Activated CD4-positive, alpha-beta T cell treated with anti-CD3 and anti-CD28 coated beads, Interleukin-2, amount 10 ng/mL, durations not matched to agents 7 days and 5 days (primary cell): ENCODE measurements at regions not wholly inside any gene's neighbourhood (a gene's known extent, or its start where the extent isn't known, plus 50 kb on each side); places are given as distances from the start of the nearest gene placed in this dataset.
"Not testable (repeated sequence)": the region's sequence is repeated elsewhere in the genome, so short reads cannot be mapped to it uniquely, and the experiment has no call there.

ENCODE experiments used
- CTCF ChIA-PET: fragments of 350-600 bp; sonication (Branson Sonifier 250); formaldehyde crosslinking; loops from one replicate; lab custom pipeline; 2021; ENCODE audit warnings: antibody characterized with exemption; lab: Charles Lee
- POLR2A ChIA-PET: fragments of 350-600 bp; sonication (Branson Sonifier 250); formaldehyde crosslinking; loops from one replicate; lab custom pipeline; 2021; ENCODE audit warnings: antibody characterized with exemption; lab: Charles Lee
- DNase-seq: peaks from one replicate; pipeline ENCODE4 v3.0.0-alpha.2; 2020
- H3K27ac Mint-ChIP-seq: one replicate; pipeline ENCODE4 v1.8.0; 2021; ENCODE audit warnings: mild to moderate bottlenecking, moderate library complexity, mixed read lengths
- H3K27me3 Mint-ChIP-seq: one replicate; pipeline ENCODE4 v1.8.0; 2021; ENCODE audit warnings: mixed read lengths
- H3K36me3 Mint-ChIP-seq: one replicate; pipeline ENCODE4 v1.8.0; 2021; ENCODE audit warnings: low read depth, mixed read lengths
- H3K4me1 Mint-ChIP-seq: one replicate; pipeline ENCODE4 v1.8.0; 2021; ENCODE audit warnings: mixed read lengths
- H3K4me3 Mint-ChIP-seq: one replicate; pipeline ENCODE4 v1.8.0; 2021; ENCODE audit warnings: mild to moderate bottlenecking, moderate library complexity, mixed read lengths
- H3K9me3 Mint-ChIP-seq: one replicate; pipeline ENCODE4 v1.8.0; 2021; ENCODE audit warnings: mixed read lengths

- H3K9me3 Mint-ChIP-seq = peaks cover 2% of the 10 kb centered on the region
- no peaks in the 10 kb centered on the region for H3K36me3 Mint-ChIP-seq
- H3K27me3 Mint-ChIP-seq = no peaks in the 10 kb centered on the region
- CTCF ChIA-PET = no interaction called here
- no peaks in the 10 kb centered on the region for H3K4me1 Mint-ChIP-seq
- no peak for DNase-seq
- POLR2A ChIA-PET = interaction anchor here (0.6 kb wide), 1 partner anchor 282 kb away, joined by 3 read pairs; no protein-coding TSS in a partner anchor
- no peak overlapping the region for H3K4me3 Mint-ChIP-seq
- no peak overlapping the region for H3K27ac Mint-ChIP-seq
Observed at GRCh38 chr14:43307836-43308235, 1199.2 kb downstream of the FSCB start.

GRCh38 chr14:43306053-43306452 is 1201.0 kb downstream of the FSCB start:
- Mint-ChIP-seq H3K27me3 (no peaks in the 10 kb centered on the region), H3K4me3 (no peak overlapping the region), H3K9me3 (peaks cover under 1% of the 10 kb centered on the region), H3K4me1 (no peaks in the 10 kb centered on the region), H3K27ac (no peak overlapping the region), H3K36me3 (no peaks in the 10 kb centered on the region)
- DNase-seq = no peak
- ChIA-PET CTCF (no interaction called here), POLR2A (no interaction called here)

- ChIA-PET CTCF (no interaction called here), POLR2A (no interaction called here)
- H3K27me3 Mint-ChIP-seq = no peaks in the 10 kb centered on the region
- H3K36me3 Mint-ChIP-seq = no peaks in the 10 kb centered on the region
- H3K4me1 Mint-ChIP-seq = no peaks in the 10 kb centered on the region
- H3K27ac Mint-ChIP-seq = no peak overlapping the region
- H3K9me3 Mint-ChIP-seq = peaks cover 3% of the 10 kb centered on the region
- no peak overlapping the region for H3K4me3 Mint-ChIP-seq
- DNase-seq = no peak
Observed at GRCh38 chr14:43297794-43298193, 1209.3 kb downstream of the FSCB start.

- H3K4me3 Mint-ChIP-seq, H3K27ac Mint-ChIP-seq, H3K9me3 Mint-ChIP-seq, CTCF ChIA-PET, H3K4me1 Mint-ChIP-seq, POLR2A ChIA-PET, H3K36me3 Mint-ChIP-seq, H3K27me3 Mint-ChIP-seq, DNase-seq: not testable (repeated sequence)
Observed at GRCh38 chr14:43296061-43296460, 1211.0 kb downstream of the FSCB start.

GRCh38 chr14:43285575-43285974 is 1221.5 kb downstream of the FSCB start:
- CTCF ChIA-PET = no interaction called here
- Mint-ChIP-seq H3K36me3 (no peaks in the 10 kb centered on the region), H3K4me3 (no peak overlapping the region), H3K27me3 (no peaks in the 10 kb centered on the region), H3K27ac (no peak overlapping the region), H3K9me3 (peaks cover 8% of the 10 kb centered on the region), H3K4me1 (no peaks in the 10 kb centered on the region)
- POLR2A ChIA-PET = no interaction called here
- no peak for DNase-seq

- H3K9me3 Mint-ChIP-seq = peaks cover 15% of the 10 kb centered on the region
Observed at GRCh38 chr14:43260056-43260455, 1247.0 kb downstream of the FSCB start.

GRCh38 chr14:43258396-43258795 is 1248.7 kb downstream of the FSCB start:
- Mint-ChIP-seq H3K27me3 (no peaks in the 10 kb centered on the region), H3K9me3 (peaks cover 12% of the 10 kb centered on the region), H3K36me3 (no peaks in the 10 kb centered on the region), H3K4me3 (no peak overlapping the region), H3K27ac (no peak overlapping the region), H3K4me1 (no peaks in the 10 kb centered on the region)
- POLR2A ChIA-PET = no interaction called here
- DNase-seq = no peak
- CTCF ChIA-PET = no interaction called here

More at GRCh38 chr14:43260056-43260455, 1247.0 kb downstream of the FSCB start:
- H3K4me3 Mint-ChIP-seq = no peak overlapping the region
- H3K27me3 Mint-ChIP-seq = no peaks in the 10 kb centered on the region
- ChIA-PET POLR2A (no interaction called here), CTCF (no interaction called here)
- H3K36me3 Mint-ChIP-seq = no peaks in the 10 kb centered on the region
- no peaks in the 10 kb centered on the region for H3K4me1 Mint-ChIP-seq
- no peak overlapping the region for H3K27ac Mint-ChIP-seq
- DNase-seq = no peak

GRCh38 chr14:43256996-43257395 is 1250.1 kb downstream of the FSCB start:
- H3K27me3 Mint-ChIP-seq, H3K4me3 Mint-ChIP-seq, POLR2A ChIA-PET, H3K36me3 Mint-ChIP-seq, H3K27ac Mint-ChIP-seq, CTCF ChIA-PET, H3K4me1 Mint-ChIP-seq, DNase-seq: not testable (repeated sequence)
- peaks cover 12% of the 10 kb centered on the region for H3K9me3 Mint-ChIP-seq

- Mint-ChIP-seq H3K9me3 (no peaks in the 10 kb centered on the region), H3K27ac (no peak overlapping the region), H3K4me3 (no peak overlapping the region), H3K27me3 (no peaks in the 10 kb centered on the region), H3K36me3 (no peaks in the 10 kb centered on the region), H3K4me1 (no peaks in the 10 kb centered on the region)
- DNase-seq = no peak
- POLR2A ChIA-PET = no interaction called here
- CTCF ChIA-PET = no interaction called here
Observed at GRCh38 chr14:43252866-43253265, 1254.2 kb downstream of the FSCB start.

GRCh38 chr14:43249591-43249990 is 1257.5 kb downstream of the FSCB start:
- Mint-ChIP-seq H3K4me1 (no peaks in the 10 kb centered on the region), H3K27me3 (no peaks in the 10 kb centered on the region), H3K9me3 (peaks cover 9% of the 10 kb centered on the region), H3K4me3 (no peak overlapping the region), H3K27ac (no peak overlapping the region), H3K36me3 (no peaks in the 10 kb centered on the region)
- ChIA-PET POLR2A (no interaction called here), CTCF (no interaction called here)
- DNase-seq = no peak

- POLR2A ChIA-PET = no interaction called here
- Mint-ChIP-seq H3K27me3 (no peaks in the 10 kb centered on the region), H3K36me3 (no peaks in the 10 kb centered on the region), H3K4me1 (no peaks in the 10 kb centered on the region), H3K4me3 (no peak overlapping the region), H3K9me3 (peaks cover 9% of the 10 kb centered on the region), H3K27ac (no peak overlapping the region)
- CTCF ChIA-PET = no interaction called here
- no peak for DNase-seq
Observed at GRCh38 chr14:43249116-43249515, 1258.0 kb downstream of the FSCB start.

- no peak overlapping the region for H3K4me3 Mint-ChIP-seq
- no peaks in the 10 kb centered on the region for H3K4me1 Mint-ChIP-seq
- POLR2A ChIA-PET = no interaction called here
- H3K27ac Mint-ChIP-seq = no peak overlapping the region
- no peak for DNase-seq
- no peaks in the 10 kb centered on the region for H3K27me3 Mint-ChIP-seq
- no peaks in the 10 kb centered on the region for H3K36me3 Mint-ChIP-seq
- peaks cover 9% of the 10 kb centered on the region for H3K9me3 Mint-ChIP-seq
- CTCF ChIA-PET = no interaction called here
Observed at GRCh38 chr14:43247877-43248276, 1259.2 kb downstream of the FSCB start.

- ChIA-PET POLR2A (no interaction called here), CTCF (no interaction called here)
- no peak for DNase-seq
- H3K9me3 Mint-ChIP-seq = peaks cover 11% of the 10 kb centered on the region
- H3K4me3 Mint-ChIP-seq = no peak overlapping the region
- no peak overlapping the region for H3K27ac Mint-ChIP-seq
- H3K36me3 Mint-ChIP-seq = no peaks in the 10 kb centered on the region
- no peaks in the 10 kb centered on the region for H3K27me3 Mint-ChIP-seq
- no peaks in the 10 kb centered on the region for H3K4me1 Mint-ChIP-seq
Observed at GRCh38 chr14:43244142-43244625, 1262.9 kb downstream of the FSCB start.

- ChIA-PET POLR2A (no interaction called here), CTCF (no interaction called here)
- Mint-ChIP-seq H3K27ac (no peak overlapping the region), H3K36me3 (no peaks in the 10 kb centered on the region), H3K27me3 (no peaks in the 10 kb centered on the region), H3K4me3 (no peak overlapping the region), H3K4me1 (no peaks in the 10 kb centered on the region), H3K9me3 (peaks cover 11% of the 10 kb centered on the region)
- no peak for DNase-seq
Observed at GRCh38 chr14:43243168-43243567, 1263.9 kb downstream of the FSCB start.
